ENCODE measurements at regions not wholly inside any gene's neighbourhood (a gene's known extent, or its start where the extent isn't known, plus 50 kb on each side); places are given as distances from the start of the nearest gene placed in this dataset.

DNA sequence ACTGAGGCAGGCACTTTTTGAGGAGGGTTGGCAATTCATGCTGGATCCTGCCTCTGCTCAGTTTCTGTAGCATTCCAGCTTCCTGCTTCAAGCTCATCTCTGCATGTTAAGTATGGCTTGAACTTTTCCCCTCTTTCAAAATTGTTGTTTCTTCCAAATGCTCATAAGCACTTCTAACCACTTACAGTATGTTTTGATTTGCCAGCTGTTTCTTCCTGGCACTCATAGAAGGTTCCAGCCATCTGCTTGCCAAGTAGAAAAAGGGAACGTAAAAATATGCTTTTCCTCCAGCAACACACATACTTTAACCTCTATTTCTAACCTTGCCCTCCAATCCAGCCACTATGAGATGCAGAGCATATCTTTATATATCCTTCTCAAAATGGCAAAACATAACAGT lies 692.6 kb upstream of the COBL start:
- no peaks in the 10 kb centered on the region for H3K9me3 ChIP-seq (ENCODE audit: control insufficient read depth in 2 of 2, insufficient read depth in 1 of 2, low read length in 1 of 2)
- no peak for DNase-seq (ENCODE audit: low read depth in 6 of 9, low spot score in 9 of 9)
- no peaks in the 10 kb centered on the region for H3K36me3 ChIP-seq (ENCODE audit: control insufficient read depth in 2 of 2, insufficient read depth in 2 of 2, low read length in 1 of 2)
- no peaks in the 10 kb centered on the region for H3K27me3 ChIP-seq (ENCODE audit: control insufficient read depth in 2 of 2, insufficient read depth in 1 of 2, low read length in 1 of 2)
- no peaks in the 10 kb centered on the region for H3K4me1 ChIP-seq (ENCODE audit: control insufficient read depth in 2 of 2, insufficient read depth in 2 of 2, low read length in 2 of 2)
- no peak overlapping the region for H3K27ac ChIP-seq (ENCODE audit: low read depth in 1 of 2, low read length in 1 of 2)
- no peak overlapping the region for H3K4me3 ChIP-seq (ENCODE audit: low read length in 2 of 2)
- WGBS: 49% methylated on average over 1 of the region's 1 CpG

DNA sequence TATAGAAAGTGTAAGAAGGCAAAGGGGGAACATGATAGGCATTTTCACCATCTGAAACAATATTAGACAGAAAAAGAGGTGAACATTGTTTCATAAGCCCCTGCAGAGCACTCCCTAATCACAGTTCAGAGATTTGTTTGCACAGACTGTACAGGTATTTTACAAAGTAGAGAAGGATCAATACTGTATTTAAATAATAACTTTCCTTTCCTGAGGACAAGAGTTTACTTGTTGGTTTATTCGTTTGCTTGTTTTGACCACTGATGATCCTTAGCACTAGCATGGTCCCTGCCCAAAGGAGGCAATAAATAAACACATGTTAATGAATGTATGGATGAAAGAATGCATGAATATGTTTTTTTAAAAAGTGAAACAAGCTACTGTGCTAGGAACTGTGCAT lies 690.1 kb upstream of the COBL start:
- H3K27ac ChIP-seq (ENCODE audit: low read depth in 1 of 2, low read length in 1 of 2): no peak overlapping the region
- 93% methylated on average over 1 of the region's 1 CpG for WGBS
- H3K36me3 ChIP-seq (ENCODE audit: control insufficient read depth in 2 of 2, insufficient read depth in 2 of 2, low read length in 1 of 2): no peaks in the 10 kb centered on the region
- H3K9me3 ChIP-seq (ENCODE audit: control insufficient read depth in 2 of 2, insufficient read depth in 1 of 2, low read length in 1 of 2): no peaks in the 10 kb centered on the region
- no peak for DNase-seq (ENCODE audit: low read depth in 6 of 9, low spot score in 9 of 9)
- H3K4me1 ChIP-seq (ENCODE audit: control insufficient read depth in 2 of 2, insufficient read depth in 2 of 2, low read length in 2 of 2): no peaks in the 10 kb centered on the region
- H3K4me3 ChIP-seq (ENCODE audit: low read length in 2 of 2): no peak overlapping the region
- no peaks in the 10 kb centered on the region for H3K27me3 ChIP-seq (ENCODE audit: control insufficient read depth in 2 of 2, insufficient read depth in 1 of 2, low read length in 1 of 2)

DNA sequence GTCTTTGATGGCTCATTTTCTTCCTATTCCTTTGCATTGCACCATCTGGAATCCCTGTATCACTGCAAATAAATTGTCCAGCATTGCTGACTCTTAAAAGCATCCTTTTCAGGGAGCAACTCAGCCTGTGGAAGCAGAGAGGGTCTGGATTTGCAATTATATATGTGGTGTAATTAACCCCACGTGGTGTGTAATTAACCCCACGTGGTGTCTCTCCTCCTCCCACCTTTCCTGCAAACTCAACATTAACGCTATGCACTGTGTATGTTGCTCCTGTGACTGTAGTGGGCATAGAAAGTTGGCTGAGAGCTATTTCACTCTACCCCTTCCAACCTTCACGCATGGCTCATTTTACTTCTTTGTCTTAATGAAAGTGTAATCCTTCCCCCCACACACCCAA lies 689.0 kb upstream of the COBL start:
- no peaks in the 10 kb centered on the region for H3K27me3 ChIP-seq (ENCODE audit: control insufficient read depth in 2 of 2, insufficient read depth in 1 of 2, low read length in 1 of 2)
- no peak overlapping the region for H3K27ac ChIP-seq (ENCODE audit: low read depth in 1 of 2, low read length in 1 of 2)
- no peak for DNase-seq (ENCODE audit: low read depth in 6 of 9, low spot score in 9 of 9)
- no peak overlapping the region for H3K4me3 ChIP-seq (ENCODE audit: low read length in 2 of 2)
- no peaks in the 10 kb centered on the region for H3K4me1 ChIP-seq (ENCODE audit: control insufficient read depth in 2 of 2, insufficient read depth in 2 of 2, low read length in 2 of 2)
- no peaks in the 10 kb centered on the region for H3K9me3 ChIP-seq (ENCODE audit: control insufficient read depth in 2 of 2, insufficient read depth in 1 of 2, low read length in 1 of 2)
- H3K36me3 ChIP-seq (ENCODE audit: control insufficient read depth in 2 of 2, insufficient read depth in 2 of 2, low read length in 1 of 2): no peaks in the 10 kb centered on the region
- WGBS: 77% methylated on average over 4 of the region's 4 CpGs

DNA sequence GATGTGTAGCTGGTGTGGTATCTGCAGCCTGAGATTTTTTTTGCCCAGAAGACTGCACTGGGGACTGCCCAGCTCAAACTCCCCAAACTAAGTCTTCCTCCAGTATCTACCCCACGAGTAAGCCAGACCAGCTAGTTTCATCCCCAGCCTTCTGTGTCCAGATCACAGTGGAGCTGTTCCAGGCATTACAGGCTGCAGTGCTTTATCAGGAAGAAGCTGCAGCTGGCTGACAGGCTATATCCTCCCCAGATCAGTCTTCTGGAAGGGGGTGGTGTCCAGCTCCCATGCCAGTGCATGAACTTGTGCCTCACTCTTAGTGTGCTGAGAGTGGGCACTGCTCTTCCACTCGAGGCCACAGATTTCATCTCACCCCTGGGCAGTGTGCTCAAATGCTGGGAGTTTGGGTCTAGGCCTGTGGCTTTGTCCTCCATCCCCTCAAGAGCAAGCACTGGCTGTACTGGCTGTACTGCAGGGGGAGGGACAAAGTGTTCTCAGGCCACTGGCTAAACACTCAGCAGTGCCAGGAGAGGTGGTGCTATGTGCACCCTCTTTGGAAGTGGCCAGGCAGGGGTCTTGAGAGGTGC lies 679.1 kb upstream of the COBL start:
- Histone ChIP-seq H3K4me3 (ENCODE audit: low read length in 2 of 2) (no peak overlapping the region), H3K9me3 (ENCODE audit: control insufficient read depth in 2 of 2, insufficient read depth in 1 of 2, low read length in 1 of 2) (peaks cover 0 to 11% of the 10 kb centered on the region in 2 donors), H3K36me3 (ENCODE audit: control insufficient read depth in 2 of 2, insufficient read depth in 2 of 2, low read length in 1 of 2) (no peaks in the 10 kb centered on the region), H3K4me1 (ENCODE audit: control insufficient read depth in 2 of 2, insufficient read depth in 2 of 2, low read length in 2 of 2) (no peaks in the 10 kb centered on the region), H3K27ac (ENCODE audit: low read depth in 1 of 2, low read length in 1 of 2) (no peak overlapping the region), H3K27me3 (ENCODE audit: control insufficient read depth in 2 of 2, insufficient read depth in 1 of 2, low read length in 1 of 2) (no peaks in the 10 kb centered on the region)
- 81% methylated on average over 2 of the region's 2 CpGs for WGBS
- DNase-seq (ENCODE audit: low read depth in 6 of 9, low spot score in 9 of 9): no peak

DNA sequence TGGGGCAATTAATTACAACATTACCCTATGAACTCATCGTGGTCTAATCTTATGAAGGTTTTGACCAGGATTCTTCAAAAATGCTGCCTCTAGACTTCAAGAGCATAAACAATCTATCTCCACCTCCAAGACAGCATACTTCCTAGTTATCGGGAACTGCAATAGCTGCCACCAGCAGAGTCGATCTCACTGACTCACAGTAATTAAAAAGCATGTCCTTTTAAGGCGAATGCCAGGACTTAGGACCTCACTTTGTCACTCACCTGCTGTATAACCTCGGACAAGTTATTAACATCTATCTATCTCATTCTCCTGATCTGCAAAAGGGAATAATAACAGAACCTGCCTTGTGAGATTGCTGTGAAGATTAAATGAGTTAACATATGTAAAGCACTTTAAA lies 666.0 kb upstream of the COBL start:
- Histone ChIP-seq H3K9me3 (ENCODE audit: control insufficient read depth in 2 of 2, insufficient read depth in 1 of 2, low read length in 1 of 2) (no peaks in the 10 kb centered on the region), H3K27ac (ENCODE audit: low read depth in 1 of 2, low read length in 1 of 2) (no peak overlapping the region), H3K4me1 (ENCODE audit: control insufficient read depth in 2 of 2, insufficient read depth in 2 of 2, low read length in 2 of 2) (no peaks in the 10 kb centered on the region), H3K36me3 (ENCODE audit: control insufficient read depth in 2 of 2, insufficient read depth in 2 of 2, low read length in 1 of 2) (no peaks in the 10 kb centered on the region), H3K27me3 (ENCODE audit: control insufficient read depth in 2 of 2, insufficient read depth in 1 of 2, low read length in 1 of 2) (no peaks in the 10 kb centered on the region), H3K4me3 (ENCODE audit: low read length in 2 of 2) (no peak overlapping the region)
- no peak for DNase-seq (ENCODE audit: low read depth in 6 of 9, low spot score in 9 of 9)
- 69% methylated on average over 5 of the region's 5 CpGs for WGBS

DNA sequence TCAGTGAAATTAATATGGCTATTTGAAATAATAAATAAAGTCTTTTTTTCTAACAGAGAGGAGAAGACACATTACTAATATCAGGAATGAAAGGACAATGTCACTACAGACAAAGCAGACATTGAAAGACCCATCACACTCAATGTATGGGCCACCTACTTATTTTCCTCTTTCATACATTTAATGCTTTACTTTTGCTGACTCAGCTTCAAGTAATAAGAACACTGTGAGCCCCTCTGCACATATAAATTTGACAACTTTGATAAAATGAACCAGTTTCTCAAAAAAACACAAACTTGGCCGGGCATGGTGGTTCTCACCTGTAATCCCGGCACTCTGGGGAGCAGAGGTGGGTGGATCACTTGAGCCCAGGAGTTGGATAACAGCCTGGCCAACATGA lies 664.2 kb upstream of the COBL start:
- Histone ChIP-seq H3K27ac (ENCODE audit: low read depth in 1 of 2, low read length in 1 of 2) (no peak overlapping the region), H3K36me3 (ENCODE audit: control insufficient read depth in 2 of 2, insufficient read depth in 2 of 2, low read length in 1 of 2) (no peaks in the 10 kb centered on the region), H3K27me3 (ENCODE audit: control insufficient read depth in 2 of 2, insufficient read depth in 1 of 2, low read length in 1 of 2) (no peaks in the 10 kb centered on the region), H3K4me1 (ENCODE audit: control insufficient read depth in 2 of 2, insufficient read depth in 2 of 2, low read length in 2 of 2) (no peaks in the 10 kb centered on the region), H3K9me3 (ENCODE audit: control insufficient read depth in 2 of 2, insufficient read depth in 1 of 2, low read length in 1 of 2) (no peaks in the 10 kb centered on the region), H3K4me3 (ENCODE audit: low read length in 2 of 2) (no peak overlapping the region)
- WGBS: 96% methylated on average over 2 of the region's 2 CpGs
- no peak for DNase-seq (ENCODE audit: low read depth in 6 of 9, low spot score in 9 of 9)

DNA sequence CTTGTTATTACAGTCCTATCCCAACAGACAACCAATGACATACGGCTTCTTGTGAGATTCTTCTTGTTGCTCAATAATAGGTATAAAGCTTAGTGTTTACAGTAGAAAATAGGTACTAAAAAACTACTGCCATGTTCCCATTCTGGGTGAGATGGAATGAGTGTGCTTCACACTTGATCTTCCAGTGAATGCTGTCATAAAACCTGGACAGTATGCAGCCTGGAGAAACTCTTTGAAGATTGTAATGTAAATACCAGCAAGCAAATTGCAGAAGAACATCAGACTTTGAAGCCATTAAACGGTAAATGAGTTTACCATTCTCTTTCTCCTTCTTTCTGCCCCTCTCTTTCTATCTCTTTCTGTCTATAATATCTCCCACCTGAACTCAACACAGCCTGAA lies 663.7 kb upstream of the COBL start:
- no peak for DNase-seq (ENCODE audit: low read depth in 6 of 9, low spot score in 9 of 9)
- no peaks in the 10 kb centered on the region for H3K9me3 ChIP-seq (ENCODE audit: control insufficient read depth in 2 of 2, insufficient read depth in 1 of 2, low read length in 1 of 2)

DNA sequence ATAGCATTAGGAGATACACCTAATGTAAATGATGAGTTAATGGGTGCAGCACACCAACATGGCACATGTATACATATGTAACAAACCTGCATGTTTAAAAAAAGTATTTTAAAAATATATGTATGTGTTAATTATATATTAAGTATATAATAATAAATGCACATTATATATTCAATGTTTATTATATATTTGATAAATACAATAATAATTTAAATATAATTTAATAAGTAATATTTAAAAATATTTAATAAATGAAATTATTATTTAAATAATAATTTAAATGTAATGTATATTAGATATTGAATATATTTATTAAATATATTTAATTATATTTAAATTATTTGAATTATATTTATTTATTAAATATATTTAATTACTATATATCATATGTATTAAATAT lies 661.3 kb upstream of the COBL start:
- no peak for DNase-seq (ENCODE audit: low read depth in 6 of 9, low spot score in 9 of 9)
- Histone ChIP-seq H3K4me3 (ENCODE audit: low read length in 2 of 2) (no peak overlapping the region), H3K9me3 (ENCODE audit: control insufficient read depth in 2 of 2, insufficient read depth in 1 of 2, low read length in 1 of 2) (no peaks in the 10 kb centered on the region), H3K36me3 (ENCODE audit: control insufficient read depth in 2 of 2, insufficient read depth in 2 of 2, low read length in 1 of 2) (no peaks in the 10 kb centered on the region), H3K27ac (ENCODE audit: low read depth in 1 of 2, low read length in 1 of 2) (no peak overlapping the region), H3K4me1 (ENCODE audit: control insufficient read depth in 2 of 2, insufficient read depth in 2 of 2, low read length in 2 of 2) (no peaks in the 10 kb centered on the region), H3K27me3 (ENCODE audit: control insufficient read depth in 2 of 2, insufficient read depth in 1 of 2, low read length in 1 of 2) (no peaks in the 10 kb centered on the region)

More for the DNA sequence above, 663.7 kb upstream of the COBL start:
- Histone ChIP-seq H3K36me3 (ENCODE audit: control insufficient read depth in 2 of 2, insufficient read depth in 2 of 2, low read length in 1 of 2) (no peaks in the 10 kb centered on the region), H3K4me3 (ENCODE audit: low read length in 2 of 2) (no peak overlapping the region), H3K4me1 (ENCODE audit: control insufficient read depth in 2 of 2, insufficient read depth in 2 of 2, low read length in 2 of 2) (no peaks in the 10 kb centered on the region), H3K27ac (ENCODE audit: low read depth in 1 of 2, low read length in 1 of 2) (no peak overlapping the region), H3K27me3 (ENCODE audit: control insufficient read depth in 2 of 2, insufficient read depth in 1 of 2, low read length in 1 of 2) (no peaks in the 10 kb centered on the region)
- 97% methylated on average over 2 of the region's 2 CpGs for WGBS

DNA sequence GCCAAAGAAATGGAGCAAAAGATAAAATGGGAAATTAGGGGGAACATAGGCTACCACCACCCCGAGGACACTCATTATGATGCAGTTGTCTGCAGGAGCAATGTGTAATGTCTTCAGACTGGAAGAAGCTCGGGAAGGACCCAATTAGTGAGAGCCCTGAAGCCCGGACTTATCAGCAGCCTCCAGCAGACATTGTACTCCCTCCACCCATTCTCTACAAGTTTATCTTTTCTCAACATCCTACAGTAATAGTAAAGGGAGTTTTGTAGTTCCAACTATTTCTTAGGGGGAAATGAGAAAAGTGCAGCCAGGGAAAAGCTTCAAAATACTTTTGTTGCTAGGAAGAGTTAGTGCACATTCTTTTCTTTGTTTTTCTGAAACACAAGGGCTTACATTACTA lies 657.3 kb upstream of the COBL start:
- no peaks in the 10 kb centered on the region for H3K36me3 ChIP-seq (ENCODE audit: control insufficient read depth in 2 of 2, insufficient read depth in 2 of 2, low read length in 1 of 2)
- no peaks in the 10 kb centered on the region for H3K27me3 ChIP-seq (ENCODE audit: control insufficient read depth in 2 of 2, insufficient read depth in 1 of 2, low read length in 1 of 2)
- H3K4me1 ChIP-seq (ENCODE audit: control insufficient read depth in 2 of 2, insufficient read depth in 2 of 2, low read length in 2 of 2): no peaks in the 10 kb centered on the region
- no peak for DNase-seq (ENCODE audit: low read depth in 6 of 9, low spot score in 9 of 9)
- H3K4me3 ChIP-seq (ENCODE audit: low read length in 2 of 2): no peak overlapping the region
- WGBS: 35% methylated on average over 3 of the region's 3 CpGs
- no peaks in the 10 kb centered on the region for H3K9me3 ChIP-seq (ENCODE audit: control insufficient read depth in 2 of 2, insufficient read depth in 1 of 2, low read length in 1 of 2)
- H3K27ac ChIP-seq (ENCODE audit: low read depth in 1 of 2, low read length in 1 of 2): no peak overlapping the region

DNA sequence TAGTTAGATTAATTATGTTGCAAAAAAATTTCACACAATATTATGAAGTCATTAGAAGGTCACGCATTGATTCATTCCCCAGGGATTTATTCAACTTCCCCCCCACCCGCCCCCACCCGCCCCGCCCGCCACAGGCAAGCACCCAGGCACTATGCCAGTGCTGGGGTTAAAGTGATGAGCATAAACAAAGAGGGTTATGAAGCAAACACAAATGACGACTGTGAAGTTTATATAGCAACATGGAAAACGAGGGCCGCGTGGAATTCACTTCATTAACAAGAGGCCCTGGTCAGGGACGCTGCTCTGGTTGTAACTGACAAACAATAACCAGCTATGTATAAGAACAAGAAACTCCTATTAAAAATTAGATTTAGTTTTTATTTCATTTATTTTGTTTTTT lies 656.5 kb upstream of the COBL start:
- Histone ChIP-seq H3K36me3 (ENCODE audit: control insufficient read depth in 2 of 2, insufficient read depth in 2 of 2, low read length in 1 of 2) (no peaks in the 10 kb centered on the region), H3K4me3 (ENCODE audit: low read length in 2 of 2) (no peak overlapping the region), H3K27me3 (ENCODE audit: control insufficient read depth in 2 of 2, insufficient read depth in 1 of 2, low read length in 1 of 2) (no peaks in the 10 kb centered on the region), H3K4me1 (ENCODE audit: control insufficient read depth in 2 of 2, insufficient read depth in 2 of 2, low read length in 2 of 2) (no peaks in the 10 kb centered on the region), H3K27ac (ENCODE audit: low read depth in 1 of 2, low read length in 1 of 2) (no peak overlapping the region), H3K9me3 (ENCODE audit: control insufficient read depth in 2 of 2, insufficient read depth in 1 of 2, low read length in 1 of 2) (no peaks in the 10 kb centered on the region)
- no peak for DNase-seq (ENCODE audit: low read depth in 6 of 9, low spot score in 9 of 9)
- WGBS: 91% methylated on average over 10 of the region's 10 CpGs

Data from thymus (tissue), 11 donors.